HepG2 (cell line): ENCODE measurements at regions not wholly inside any gene's neighbourhood (a gene's known extent, or its start where the extent isn't known, plus 50 kb on each side); places are given as distances from the start of the nearest gene placed in this dataset.

Experiments used
- FOSL1 ChIP-seq: sonication (generic); formaldehyde crosslinking; IDR thresholded peaks from 2 replicates; pipeline ENCODE4 v1.9.0; 2021; ENCODE audit warnings: missing genetic modification reagents, borderline replicate concordance
- JUNB ChIP-seq: sonication (generic); formaldehyde crosslinking; IDR thresholded peaks from 2 replicates; pipeline ENCODE4 v1.8.0; 2022; ENCODE audit warnings: missing genetic modification reagents, mild to moderate bottlenecking, borderline replicate concordance
- MBD4 ChIP-seq: IDR thresholded peaks from 2 replicates; pipeline ENCODE4 v1.6.1; 2012; ENCODE audit warnings: low read length, inconsistent platforms, borderline replicate concordance
- MEF2D ChIP-seq: sonication (generic); formaldehyde crosslinking; IDR thresholded peaks from 2 replicates; pipeline ENCODE4 v1.5.1; 2020; ENCODE audit warnings: mild to moderate bottlenecking, missing genetic modification reagents
- MTA3 ChIP-seq: sonication (generic); formaldehyde crosslinking; IDR thresholded peaks from 2 replicates; pipeline ENCODE4 v1.4.0; 2020; ENCODE audit warnings: missing genetic modification reagents
- NCOA2 ChIP-seq: sonication (generic); formaldehyde crosslinking; IDR thresholded peaks from 2 replicates; pipeline ENCODE4 v1.8.0; 2022; ENCODE audit warnings: inconsistent platforms
- RFXANK ChIP-seq: IDR thresholded peaks from 2 replicates; pipeline ENCODE4 v1.6.1; 2016
- SMARCE1 ChIP-seq: fragments of 450-650 bp; IDR thresholded peaks from 2 replicates; pipeline ENCODE4 v1.6.1; 2017; ENCODE audit warnings: borderline replicate concordance
- SNAI1 ChIP-seq: sonication (generic); formaldehyde crosslinking; IDR thresholded peaks from 2 replicates; pipeline ENCODE4 v1.5.0; 2020; ENCODE audit warnings: mild to moderate bottlenecking, missing genetic modification reagents, borderline replicate concordance
- TOE1 ChIP-seq: sonication (generic); formaldehyde crosslinking; IDR thresholded peaks from 2 replicates; pipeline ENCODE4 v1.4.0; 2020; ENCODE audit warnings: mild to moderate bottlenecking, missing genetic modification reagents
- ZNF260 ChIP-seq: sonication (generic); formaldehyde crosslinking; IDR thresholded peaks from 2 replicates; pipeline ENCODE4 v1.4.0; 2020; ENCODE audit warnings: missing genetic modification reagents, low read depth, mild to moderate bottlenecking, borderline replicate concordance
- ZNF383 ChIP-seq: sonication (generic); formaldehyde crosslinking; IDR thresholded peaks from 2 replicates; pipeline ENCODE4 v1.4.0; 2020; ENCODE audit warnings: missing genetic modification reagents, mild to moderate bottlenecking, borderline replicate concordance
- ZSCAN31 ChIP-seq: sonication (generic); formaldehyde crosslinking; IDR thresholded peaks from 2 replicates; pipeline ENCODE4 v1.5.0; 2020; ENCODE audit warnings: low read depth, mild to moderate bottlenecking, missing genetic modification reagents
- TF ChIP-seq, protein P1 (sequence below): conservative IDR thresholded peaks from 2 replicates; pipeline ENCODE4 v1.6.1; 2018; ENCODE audit warnings: missing genetic modification reagents
- TF ChIP-seq, protein P2 (sequence below): sonication (generic); formaldehyde crosslinking; IDR thresholded peaks from 2 replicates; pipeline ENCODE4 v1.5.0; 2020; ENCODE audit warnings: missing genetic modification reagents
- TF ChIP-seq, protein P3 (sequence below): sonication (generic); formaldehyde crosslinking; IDR thresholded peaks from 2 replicates; pipeline ENCODE4 v1.5.0; 2020; ENCODE audit warnings: mild to moderate bottlenecking, missing genetic modification reagents, borderline replicate concordance
- TF ChIP-seq, protein P4 (sequence below): sonication (generic); formaldehyde crosslinking; IDR thresholded peaks from 2 replicates; pipeline ENCODE4 v1.4.0; 2020; ENCODE audit warnings: missing genetic modification reagents
- TF ChIP-seq, protein P5 (sequence below): sonication (generic); formaldehyde crosslinking; IDR thresholded peaks from 2 replicates; pipeline ENCODE4 v1.5.0; 2020; ENCODE audit warnings: missing genetic modification reagents
- TF ChIP-seq, protein P6 (sequence below): sonication (generic); formaldehyde crosslinking; IDR thresholded peaks from 2 replicates; pipeline ENCODE4 v1.4.0; 2020; ENCODE audit warnings: missing genetic modification reagents, borderline replicate concordance

DNA sequence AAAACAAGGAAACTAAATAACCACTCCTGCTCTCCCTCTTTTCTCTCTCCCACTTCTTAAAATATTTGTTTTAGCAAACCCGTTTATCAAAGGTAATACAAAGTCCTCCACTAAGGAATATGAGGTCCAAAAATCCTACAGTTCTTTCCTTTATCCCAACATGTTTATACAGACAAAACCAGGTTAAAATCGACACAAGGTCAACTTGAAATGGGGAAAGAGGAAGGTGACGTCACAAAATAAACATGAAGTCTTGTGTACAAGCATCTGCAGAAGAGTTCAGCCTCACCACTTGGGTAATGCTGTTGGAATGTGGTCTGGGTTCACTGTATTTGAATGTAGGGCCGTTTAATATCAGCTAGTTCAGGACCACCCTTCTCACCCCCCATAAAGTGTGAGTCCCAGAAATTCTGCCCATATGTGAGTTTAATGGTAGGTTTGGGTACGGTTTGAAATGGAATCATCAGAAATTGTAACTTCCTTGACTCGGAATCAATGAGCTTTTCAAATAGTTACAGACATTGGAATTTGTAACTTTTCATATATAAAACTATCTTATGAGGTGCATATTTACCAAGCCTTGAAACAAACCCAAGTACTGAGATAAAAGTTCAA is 120.0 kb upstream of the SLC38A2 start (continued):
- TF ChIP-seq, protein P1, sequence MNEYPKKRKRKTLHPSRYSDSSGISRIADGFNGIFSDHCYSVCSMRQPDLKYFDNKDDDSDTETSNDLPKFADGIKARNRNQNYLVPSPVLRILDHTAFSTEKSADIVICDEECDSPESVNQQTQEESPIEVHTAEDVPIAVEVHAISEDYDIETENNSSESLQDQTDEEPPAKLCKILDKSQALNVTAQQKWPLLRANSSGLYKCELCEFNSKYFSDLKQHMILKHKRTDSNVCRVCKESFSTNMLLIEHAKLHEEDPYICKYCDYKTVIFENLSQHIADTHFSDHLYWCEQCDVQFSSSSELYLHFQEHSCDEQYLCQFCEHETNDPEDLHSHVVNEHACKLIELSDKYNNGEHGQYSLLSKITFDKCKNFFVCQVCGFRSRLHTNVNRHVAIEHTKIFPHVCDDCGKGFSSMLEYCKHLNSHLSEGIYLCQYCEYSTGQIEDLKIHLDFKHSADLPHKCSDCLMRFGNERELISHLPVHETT (CRISPR knock-in tag): no peak
- peak; percentile 94 for TF ChIP-seq JUNB (CRISPR knock-in tag)
- TF ChIP-seq, protein P2, sequence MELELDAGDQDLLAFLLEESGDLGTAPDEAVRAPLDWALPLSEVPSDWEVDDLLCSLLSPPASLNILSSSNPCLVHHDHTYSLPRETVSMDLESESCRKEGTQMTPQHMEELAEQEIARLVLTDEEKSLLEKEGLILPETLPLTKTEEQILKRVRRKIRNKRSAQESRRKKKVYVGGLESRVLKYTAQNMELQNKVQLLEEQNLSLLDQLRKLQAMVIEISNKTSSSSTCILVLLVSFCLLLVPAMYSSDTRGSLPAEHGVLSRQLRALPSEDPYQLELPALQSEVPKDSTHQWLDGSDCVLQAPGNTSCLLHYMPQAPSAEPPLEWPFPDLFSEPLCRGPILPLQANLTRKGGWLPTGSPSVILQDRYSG: no peak
- 0 out of 2 replicates have a peak, but pooled peaks have one; percentile 48 for TF ChIP-seq SMARCE1
- TF ChIP-seq, protein P3, sequence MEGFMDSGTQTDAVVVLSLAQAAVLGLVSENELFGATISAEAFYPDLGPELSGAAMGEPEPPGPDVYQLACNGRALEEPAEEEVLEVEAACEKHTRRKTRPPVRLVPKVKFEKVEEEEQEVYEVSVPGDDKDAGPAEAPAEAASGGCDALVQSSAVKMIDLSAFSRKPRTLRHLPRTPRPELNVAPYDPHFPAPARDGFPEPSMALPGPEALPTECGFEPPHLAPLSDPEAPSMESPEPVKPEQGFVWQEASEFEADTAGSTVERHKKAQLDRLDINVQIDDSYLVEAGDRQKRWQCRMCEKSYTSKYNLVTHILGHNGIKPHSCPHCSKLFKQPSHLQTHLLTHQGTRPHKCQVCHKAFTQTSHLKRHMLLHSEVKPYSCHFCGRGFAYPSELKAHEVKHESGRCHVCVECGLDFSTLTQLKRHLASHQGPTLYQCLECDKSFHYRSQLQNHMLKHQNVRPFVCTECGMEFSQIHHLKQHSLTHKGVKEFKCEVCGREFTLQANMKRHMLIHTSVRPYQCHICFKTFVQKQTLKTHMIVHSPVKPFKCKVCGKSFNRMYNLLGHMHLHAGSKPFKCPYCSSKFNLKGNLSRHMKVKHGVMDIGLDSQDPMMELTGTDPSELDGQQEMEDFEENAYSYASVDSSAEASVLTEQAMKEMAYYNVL (CRISPR knock-in tag): peak; percentile 93
- TF ChIP-seq ZNF260 (CRISPR knock-in tag): no peak
- TF ChIP-seq, protein P4, sequence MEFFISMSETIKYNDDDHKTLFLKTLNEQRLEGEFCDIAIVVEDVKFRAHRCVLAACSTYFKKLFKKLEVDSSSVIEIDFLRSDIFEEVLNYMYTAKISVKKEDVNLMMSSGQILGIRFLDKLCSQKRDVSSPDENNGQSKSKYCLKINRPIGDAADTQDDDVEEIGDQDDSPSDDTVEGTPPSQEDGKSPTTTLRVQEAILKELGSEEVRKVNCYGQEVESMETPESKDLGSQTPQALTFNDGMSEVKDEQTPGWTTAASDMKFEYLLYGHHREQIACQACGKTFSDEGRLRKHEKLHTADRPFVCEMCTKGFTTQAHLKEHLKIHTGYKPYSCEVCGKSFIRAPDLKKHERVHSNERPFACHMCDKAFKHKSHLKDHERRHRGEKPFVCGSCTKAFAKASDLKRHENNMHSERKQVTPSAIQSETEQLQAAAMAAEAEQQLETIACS: no peak
- TF ChIP-seq MEF2D: peak; percentile 92
- TF ChIP-seq MBD4: peak; percentile 95
- no peak for TF ChIP-seq ZSCAN31 (CRISPR knock-in tag)
- TF ChIP-seq, protein P5, sequence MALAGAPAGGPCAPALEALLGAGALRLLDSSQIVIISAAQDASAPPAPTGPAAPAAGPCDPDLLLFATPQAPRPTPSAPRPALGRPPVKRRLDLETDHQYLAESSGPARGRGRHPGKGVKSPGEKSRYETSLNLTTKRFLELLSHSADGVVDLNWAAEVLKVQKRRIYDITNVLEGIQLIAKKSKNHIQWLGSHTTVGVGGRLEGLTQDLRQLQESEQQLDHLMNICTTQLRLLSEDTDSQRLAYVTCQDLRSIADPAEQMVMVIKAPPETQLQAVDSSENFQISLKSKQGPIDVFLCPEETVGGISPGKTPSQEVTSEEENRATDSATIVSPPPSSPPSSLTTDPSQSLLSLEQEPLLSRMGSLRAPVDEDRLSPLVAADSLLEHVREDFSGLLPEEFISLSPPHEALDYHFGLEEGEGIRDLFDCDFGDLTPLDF: no peak
- TF ChIP-seq, protein P6, sequence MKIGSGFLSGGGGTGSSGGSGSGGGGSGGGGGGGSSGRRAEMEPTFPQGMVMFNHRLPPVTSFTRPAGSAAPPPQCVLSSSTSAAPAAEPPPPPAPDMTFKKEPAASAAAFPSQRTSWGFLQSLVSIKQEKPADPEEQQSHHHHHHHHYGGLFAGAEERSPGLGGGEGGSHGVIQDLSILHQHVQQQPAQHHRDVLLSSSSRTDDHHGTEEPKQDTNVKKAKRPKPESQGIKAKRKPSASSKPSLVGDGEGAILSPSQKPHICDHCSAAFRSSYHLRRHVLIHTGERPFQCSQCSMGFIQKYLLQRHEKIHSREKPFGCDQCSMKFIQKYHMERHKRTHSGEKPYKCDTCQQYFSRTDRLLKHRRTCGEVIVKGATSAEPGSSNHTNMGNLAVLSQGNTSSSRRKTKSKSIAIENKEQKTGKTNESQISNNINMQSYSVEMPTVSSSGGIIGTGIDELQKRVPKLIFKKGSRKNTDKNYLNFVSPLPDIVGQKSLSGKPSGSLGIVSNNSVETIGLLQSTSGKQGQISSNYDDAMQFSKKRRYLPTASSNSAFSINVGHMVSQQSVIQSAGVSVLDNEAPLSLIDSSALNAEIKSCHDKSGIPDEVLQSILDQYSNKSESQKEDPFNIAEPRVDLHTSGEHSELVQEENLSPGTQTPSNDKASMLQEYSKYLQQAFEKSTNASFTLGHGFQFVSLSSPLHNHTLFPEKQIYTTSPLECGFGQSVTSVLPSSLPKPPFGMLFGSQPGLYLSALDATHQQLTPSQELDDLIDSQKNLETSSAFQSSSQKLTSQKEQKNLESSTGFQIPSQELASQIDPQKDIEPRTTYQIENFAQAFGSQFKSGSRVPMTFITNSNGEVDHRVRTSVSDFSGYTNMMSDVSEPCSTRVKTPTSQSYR: peak; percentile 76; the same call in 1 of the 2 replicates
- TF ChIP-seq RFXANK: no peak
- TF ChIP-seq ZNF383 (CRISPR knock-in tag): no peak
- TF ChIP-seq FOSL1 (CRISPR knock-in tag): peak; percentile 92
- TF ChIP-seq MTA3 (CRISPR knock-in tag): no peak
- TF ChIP-seq SNAI1 (CRISPR knock-in tag): no peak
- no peak; the same call in 1 of the 2 replicates for TF ChIP-seq TOE1 (CRISPR knock-in tag)
- peak; percentile 100 for TF ChIP-seq NCOA2 (CRISPR knock-in tag)
